Kidney tubule cell (primary cell): ENCODE measurements at regions not wholly inside any gene's neighbourhood (a gene's known extent, or its start where the extent isn't known, plus 50 kb on each side); places are given as distances from the start of the nearest gene placed in this dataset.
"Not testable (repeated sequence)": the region's sequence is repeated elsewhere in the genome, so short reads cannot be mapped to it uniquely, and the experiment has no call there.

ENCODE experiments used
- DNase-seq: peaks from one replicate; pipeline ENCODE4 v3.0.0-alpha.2; 2018; ENCODE audit warnings: low spot score

GRCh38 chr7:115558161-115558560 lies 472.4 kb downstream of the TFEC start:
- no peak for DNase-seq

GRCh38 chr7:115557296-115557695 lies 473.3 kb downstream of the TFEC start:
- DNase-seq, result not testable (repeated sequence)

GRCh38 chr7:115552766-115553165 lies 477.8 kb downstream of the TFEC start:
- DNase-seq, result no peak

- no peak for DNase-seq
Observed at GRCh38 chr7:115549910-115550309, 480.7 kb downstream of the TFEC start.

- no peak for DNase-seq
Observed at GRCh38 chr7:115548756-115549155, 481.8 kb downstream of the TFEC start.

GRCh38 chr7:115546790-115547189 lies 483.8 kb downstream of the TFEC start:
- DNase-seq, result no peak

- DNase-seq, result peak; percentile 47
Observed at GRCh38 chr7:115533785-115534184, 496.8 kb downstream of the TFEC start.

GRCh38 chr7:115526278-115526677 lies 504.3 kb downstream of the TFEC start:
- no peak for DNase-seq

- DNase-seq, result no peak
Observed at GRCh38 chr7:115522174-115522573, 508.4 kb downstream of the TFEC start.

GRCh38 chr7:115516341-115516740 lies 514.2 kb downstream of the TFEC start:
- DNase-seq, result no peak

GRCh38 chr7:115511330-115511729 lies 519.2 kb downstream of the TFEC start:
- DNase-seq, result no peak

- DNase-seq, result no peak
Observed at GRCh38 chr7:115505136-115505535, 525.4 kb downstream of the TFEC start.

- DNase-seq, result no peak
Observed at GRCh38 chr7:115499956-115500355, 530.6 kb downstream of the TFEC start.

- no peak for DNase-seq
Observed at GRCh38 chr7:115496006-115496405, 534.6 kb downstream of the TFEC start.

GRCh38 chr7:115494529-115495147 lies 535.9 kb downstream of the TFEC start:
- no peak for DNase-seq

GRCh38 chr7:115493381-115493780 lies 537.2 kb downstream of the TFEC start:
- DNase-seq, result no peak

- DNase-seq, result no peak
Observed at GRCh38 chr7:115491744-115492380, 538.7 kb downstream of the TFEC start.

GRCh38 chr7:115479448-115479847 lies 551.1 kb downstream of the TFEC start:
- no peak for DNase-seq

- no peak for DNase-seq
Observed at GRCh38 chr7:115478426-115478825, 552.1 kb downstream of the TFEC start.

- DNase-seq, result peak; percentile 8
Observed at GRCh38 chr7:115477193-115477651, 553.3 kb downstream of the TFEC start.

- DNase-seq, result no peak
Observed at GRCh38 chr7:115476671-115477181, 553.8 kb downstream of the TFEC start.

GRCh38 chr7:115475761-115476385 lies 554.0 kb downstream of the MDFIC start:
- DNase-seq, result no peak

GRCh38 chr7:115475206-115475605 lies 553.3 kb downstream of the MDFIC start:
- no peak for DNase-seq
